RCC 7860 (cell line): ENCODE measurements at regions not wholly inside any gene's neighbourhood (a gene's known extent, or its start where the extent isn't known, plus 50 kb on each side); places are given as distances from the start of the nearest gene placed in this dataset.
"Not testable (repeated sequence)": the region's sequence is repeated elsewhere in the genome, so short reads cannot be mapped to it uniquely, and the experiment has no call there.

Experiments
- DNase-seq: peaks from one replicate; pipeline ENCODE4 v3.0.0-alpha.2; 2015; ENCODE audit warnings: low spot score
- FAIRE-seq: peaks from 2 replicates; lab custom pipeline; 2012; peaks lifted over from hg19 to GRCh38; lab: Jason Lieb, UNC

DNA sequence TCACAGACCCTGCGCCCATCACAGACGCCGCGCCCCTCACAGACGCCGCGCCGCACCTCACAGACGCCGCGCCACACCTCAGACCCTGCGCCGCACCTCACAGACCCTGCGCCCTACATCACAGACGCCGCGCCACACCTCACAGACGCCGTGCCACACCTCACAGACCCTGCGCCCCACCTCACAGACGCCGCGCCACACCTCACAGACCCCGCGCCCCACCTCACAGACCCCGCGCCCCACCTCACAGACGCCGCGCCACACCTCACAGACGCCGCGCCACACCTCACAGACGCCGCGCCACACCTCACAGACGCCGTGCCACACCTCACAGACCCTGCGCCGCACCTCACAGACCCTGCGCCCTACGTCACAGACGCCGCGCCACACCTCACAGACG is 657.4 kb downstream of the TRIML1 start:
- not testable (repeated sequence) for FAIRE-seq, DNase-seq

DNA sequence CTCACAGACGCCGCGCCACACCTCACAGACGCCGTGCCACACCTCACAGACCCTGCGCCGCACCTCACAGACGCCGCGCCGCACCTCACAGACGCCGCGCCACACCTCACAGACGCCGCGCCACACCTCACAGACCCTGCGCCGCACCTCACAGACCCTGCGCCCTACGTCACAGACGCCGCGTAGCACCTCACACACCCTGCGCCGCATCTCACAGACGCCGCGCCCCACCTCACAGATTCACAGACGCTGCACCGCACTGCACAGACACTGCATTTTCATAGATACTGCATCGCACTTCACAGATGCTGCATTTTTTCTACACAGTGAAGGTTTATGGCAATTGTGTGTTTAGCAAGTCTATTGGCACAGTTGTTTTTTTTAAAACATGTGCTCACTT is 657.8 kb downstream of the TRIML1 start:
- not testable (repeated sequence) for FAIRE-seq, DNase-seq

DNA sequence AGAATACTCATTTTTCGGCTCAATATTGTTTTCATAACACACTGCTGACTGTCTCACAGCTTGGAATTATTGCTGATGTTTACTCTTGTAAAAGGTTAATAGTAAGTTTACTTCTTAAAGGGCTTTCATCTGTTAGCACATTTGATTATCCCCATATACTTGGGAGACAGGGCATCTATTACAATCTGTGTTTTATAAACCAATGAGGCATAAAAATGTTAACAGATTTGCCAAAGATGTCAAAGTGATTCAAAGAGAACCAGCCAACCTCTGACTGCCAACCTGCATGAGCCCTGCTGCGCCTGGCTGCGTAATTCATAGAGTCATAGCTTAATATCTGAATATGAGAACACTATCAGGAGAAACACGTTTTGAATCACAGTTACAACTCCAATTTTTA is 665.6 kb downstream of the TRIML1 start:
- no peak for DNase-seq
- no peak for FAIRE-seq

DNA sequence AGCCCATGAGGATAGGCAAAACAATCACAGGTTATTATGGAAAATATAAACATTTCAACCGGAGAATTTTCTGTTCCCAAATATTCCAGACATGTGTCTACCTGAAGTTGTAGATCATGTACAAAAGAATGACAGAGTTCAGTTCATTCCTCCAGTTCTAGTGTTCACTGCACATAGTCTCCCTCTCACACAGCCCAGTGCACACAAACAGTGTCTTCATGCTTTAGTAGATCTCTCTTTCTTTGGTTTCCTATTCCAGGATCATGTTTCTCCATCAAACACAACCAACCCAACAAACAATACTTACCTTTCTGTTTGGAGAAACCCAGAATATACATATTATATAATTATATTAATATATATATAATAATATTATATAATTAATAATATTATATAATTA is 671.9 kb downstream of the TRIML1 start:
- FAIRE-seq = no peak
- DNase-seq = no peak

DNA sequence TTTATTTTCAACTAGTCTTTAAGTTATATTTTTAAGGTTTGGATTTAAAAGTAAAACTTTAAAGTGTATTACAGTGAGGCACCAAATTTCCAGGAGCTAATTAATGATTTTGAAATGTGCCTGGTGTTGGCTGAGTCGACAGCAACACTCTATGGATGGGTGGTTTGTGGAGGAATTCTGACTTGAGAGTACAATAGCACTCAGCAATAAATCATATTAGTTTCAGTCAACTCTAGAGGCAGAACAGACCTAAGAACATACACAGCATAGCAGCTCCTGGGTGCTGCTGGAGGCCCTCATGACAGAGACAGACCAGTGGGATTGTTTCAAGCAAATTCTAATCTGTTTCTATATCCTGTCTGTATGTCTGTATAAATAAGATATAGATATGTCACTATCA is 673.4 kb downstream of the TRIML1 start:
- no peak for FAIRE-seq
- DNase-seq = no peak

DNA sequence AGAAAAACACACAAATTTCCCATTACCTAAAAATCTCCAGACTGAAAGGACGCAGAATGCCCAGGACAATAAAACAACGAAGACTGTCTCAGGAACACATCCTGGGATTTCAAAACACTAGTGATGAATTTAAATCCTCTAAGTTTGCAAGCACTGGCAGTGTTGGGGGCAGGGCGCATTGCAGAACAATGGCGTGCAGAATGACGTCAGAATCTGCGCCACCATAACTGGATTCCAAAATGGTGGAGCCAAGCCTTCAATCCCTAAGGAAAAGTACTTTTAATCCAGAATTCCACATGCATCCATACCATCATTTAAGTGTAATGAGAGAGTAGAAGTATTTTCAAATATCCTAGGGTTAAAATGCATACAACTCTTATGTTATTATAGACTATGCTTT is 679.1 kb downstream of the TRIML1 start:
- no peak for FAIRE-seq
- no peak for DNase-seq

DNA sequence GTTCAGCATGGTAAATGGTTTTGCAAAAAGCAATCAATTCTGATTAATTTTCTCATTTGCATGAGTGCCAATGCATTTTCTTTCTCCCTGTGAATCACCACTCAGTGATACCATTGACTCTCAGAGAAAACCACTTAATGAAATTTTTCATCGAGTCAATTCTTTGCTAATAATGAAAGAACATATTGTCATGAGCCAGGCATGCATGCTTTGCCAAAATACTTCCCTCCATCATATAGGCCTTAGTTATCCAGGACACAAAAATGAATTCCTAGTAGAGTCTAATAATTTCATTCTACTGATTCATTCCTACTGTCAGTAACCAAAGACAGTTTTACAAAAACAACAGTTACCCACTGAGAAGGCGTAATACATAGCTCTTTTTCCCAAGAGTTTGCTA is 680.0 kb downstream of the TRIML1 start:
- FAIRE-seq (no peak), DNase-seq (no peak)

DNA sequence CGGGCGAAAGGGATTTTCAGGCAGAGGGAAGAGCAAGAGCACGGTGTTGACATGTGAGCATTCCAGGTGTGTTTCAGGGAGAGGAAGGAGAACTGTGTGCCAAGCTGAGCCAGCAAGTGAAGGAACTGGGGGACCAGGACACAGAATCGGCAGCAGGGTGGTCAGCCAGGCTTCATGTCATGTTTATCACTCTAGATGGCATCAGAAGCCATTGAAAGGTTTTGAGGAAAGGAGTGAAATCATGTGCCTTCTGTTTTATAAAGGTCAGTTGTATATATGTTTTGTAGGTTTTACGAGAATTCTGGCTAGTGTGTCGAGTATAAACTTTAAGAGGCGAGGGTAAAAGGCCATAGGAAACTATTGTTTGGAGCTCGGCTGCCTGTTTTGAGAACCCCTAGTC is 682.3 kb downstream of the TRIML1 start:
- DNase-seq (no peak), FAIRE-seq (no peak)

DNA sequence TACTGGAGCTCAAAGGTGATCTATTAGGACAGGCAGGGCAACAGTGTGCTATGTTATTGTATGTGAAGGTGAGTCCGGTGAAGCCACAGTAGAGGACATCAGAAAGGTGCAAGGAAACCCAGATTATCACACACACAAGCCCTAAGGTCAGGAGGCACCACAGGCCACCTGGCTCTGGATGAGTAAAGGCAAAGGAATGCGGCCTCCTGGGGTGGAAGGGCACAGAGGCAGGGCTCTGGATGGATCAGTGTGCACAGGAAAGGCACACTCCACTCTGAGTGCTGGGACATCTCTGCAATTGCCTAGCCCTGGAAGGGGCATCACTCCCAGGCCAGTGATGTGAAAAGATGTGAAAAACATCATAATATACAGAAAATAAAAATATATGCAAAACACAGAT is 683.5 kb downstream of the TRIML1 start:
- FAIRE-seq = no peak
- DNase-seq = peak; percentile 5

DNA sequence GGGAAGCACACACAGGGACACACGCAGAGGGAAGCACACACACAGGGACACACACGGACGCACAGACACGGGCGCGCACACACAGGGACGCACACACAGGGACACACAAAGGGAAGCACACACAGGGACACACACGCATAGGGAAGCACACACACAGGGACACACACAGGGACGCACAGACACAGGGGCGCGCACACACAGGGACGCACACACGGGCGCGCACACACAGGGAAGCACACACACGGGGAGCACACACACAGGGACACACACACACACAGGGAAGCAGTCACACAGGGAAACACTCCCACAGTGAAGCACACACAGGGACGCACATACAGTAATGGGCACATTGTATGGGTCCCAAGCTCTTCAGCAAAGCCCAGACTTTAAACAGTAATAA is 685.3 kb downstream of the TRIML1 start:
- no peak for DNase-seq
- no peak for FAIRE-seq

DNA sequence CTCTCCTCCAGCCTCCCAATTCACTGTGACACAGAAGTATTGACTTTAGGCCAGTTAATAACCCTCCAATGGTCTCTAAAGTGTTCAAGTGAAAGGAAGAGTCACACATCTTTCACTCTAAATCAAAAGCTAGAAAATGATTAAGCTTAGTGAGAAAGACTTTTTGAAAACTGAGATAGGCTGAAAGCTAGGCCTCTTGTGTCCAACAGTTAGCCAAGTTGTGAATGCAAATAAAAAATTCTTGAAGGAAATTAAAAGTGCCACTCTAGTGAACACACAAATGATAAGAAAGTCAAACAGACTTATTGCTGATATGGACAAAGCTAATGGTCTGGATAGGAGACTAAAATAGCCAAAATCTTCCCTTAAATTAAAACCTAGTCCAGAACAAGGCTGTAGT is 687.2 kb downstream of the TRIML1 start:
- no peak for DNase-seq
- no peak for FAIRE-seq

DNA sequence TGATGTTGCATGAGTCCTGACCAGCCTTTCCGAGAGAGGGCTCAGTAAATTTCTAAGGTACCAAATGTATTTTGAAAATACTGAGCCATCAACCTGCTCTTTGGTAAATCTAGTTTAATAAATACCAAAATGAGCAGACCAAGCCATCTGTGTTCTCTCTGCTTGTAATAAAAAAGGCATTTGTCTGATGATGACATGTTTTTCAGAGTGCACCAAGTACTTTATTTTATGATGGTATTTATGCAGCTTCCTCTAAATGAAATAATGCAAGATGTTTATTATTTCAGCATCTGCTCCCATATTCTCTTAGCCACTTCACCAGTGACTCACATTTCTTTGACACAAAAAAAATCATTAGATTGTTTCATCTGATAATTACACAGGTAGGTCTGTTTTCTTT is 700.5 kb downstream of the TRIML1 start:
- FAIRE-seq = no peak
- DNase-seq = no peak

DNA sequence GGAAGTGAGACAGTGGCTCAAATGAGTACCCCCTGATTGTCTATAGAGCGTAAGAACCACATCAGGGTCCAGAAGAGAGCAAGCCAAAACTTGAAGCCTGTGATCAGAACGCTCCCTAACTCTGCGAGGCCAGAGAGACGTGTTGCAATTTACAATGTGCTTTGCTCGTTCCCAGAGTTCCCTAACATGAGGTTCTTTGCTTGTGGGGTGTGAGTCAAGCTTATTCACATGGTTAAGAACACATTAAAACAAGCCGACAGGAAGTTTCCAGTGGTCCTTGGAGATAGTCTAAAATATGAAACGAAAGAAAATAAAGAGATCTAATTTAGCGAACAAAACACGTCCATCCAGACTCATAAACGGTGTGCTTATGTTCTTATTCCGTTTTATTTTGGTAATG is 702.3 kb downstream of the TRIML1 start:
- FAIRE-seq = no peak
- DNase-seq = no peak

DNA sequence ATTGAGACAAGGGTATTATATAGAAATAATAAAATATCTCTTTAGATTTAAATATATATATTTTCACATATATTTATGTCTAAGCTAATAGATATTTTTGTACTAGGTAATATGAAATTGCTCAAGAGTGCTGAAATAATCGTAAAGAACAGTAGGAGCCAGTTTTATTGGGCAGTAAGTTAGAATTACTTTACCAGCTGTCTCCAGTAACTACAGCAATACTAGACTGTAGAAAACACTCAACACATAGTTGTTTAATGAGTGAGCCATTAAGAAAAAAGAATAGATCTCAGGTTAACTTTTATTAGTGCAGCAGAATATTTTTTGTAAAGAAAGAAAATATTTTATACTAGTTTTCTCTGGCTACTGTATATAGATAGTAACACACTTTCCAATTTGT is 715.2 kb downstream of the TRIML1 start:
- DNase-seq (no peak), FAIRE-seq (no peak)

DNA sequence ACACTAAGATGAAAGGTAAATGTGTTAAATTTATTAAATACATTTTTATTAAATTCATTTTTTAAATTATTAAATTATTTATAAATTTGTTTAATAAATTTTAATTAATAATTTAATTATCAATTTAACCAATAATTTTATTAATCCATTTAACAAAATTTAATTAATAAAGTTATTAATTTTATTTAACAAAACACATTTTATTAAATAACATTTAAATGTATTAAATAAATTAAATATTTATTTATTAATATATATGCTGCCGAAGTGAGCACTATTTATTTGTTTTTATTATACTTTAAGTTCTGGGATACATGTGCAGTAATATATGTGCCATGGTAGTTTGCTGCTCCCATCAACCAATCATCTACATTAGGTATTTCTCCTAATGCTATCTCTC is 719.5 kb downstream of the TRIML1 start:
- FAIRE-seq (peak; percentile 73), DNase-seq (no peak)

DNA sequence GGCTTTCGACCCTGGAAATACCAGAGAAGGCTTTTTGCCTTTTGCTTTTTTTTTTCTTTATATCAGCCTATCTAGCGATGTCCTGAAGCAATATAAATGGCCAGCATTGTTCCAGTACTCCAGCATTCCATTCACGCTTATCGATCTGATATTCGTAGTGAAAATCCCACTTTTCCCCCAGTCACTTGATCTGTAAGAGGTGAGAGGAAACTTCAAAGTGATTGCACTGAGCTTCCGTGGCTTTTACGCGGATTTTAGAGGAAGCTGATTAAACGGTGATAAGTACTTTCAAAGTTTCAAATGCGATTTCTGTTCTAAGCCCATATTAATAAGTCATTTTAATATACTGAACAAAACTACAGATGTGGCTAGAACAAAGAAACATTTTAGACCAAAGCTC is 725.5 kb downstream of the TRIML1 start:
- no peak for DNase-seq

DNA sequence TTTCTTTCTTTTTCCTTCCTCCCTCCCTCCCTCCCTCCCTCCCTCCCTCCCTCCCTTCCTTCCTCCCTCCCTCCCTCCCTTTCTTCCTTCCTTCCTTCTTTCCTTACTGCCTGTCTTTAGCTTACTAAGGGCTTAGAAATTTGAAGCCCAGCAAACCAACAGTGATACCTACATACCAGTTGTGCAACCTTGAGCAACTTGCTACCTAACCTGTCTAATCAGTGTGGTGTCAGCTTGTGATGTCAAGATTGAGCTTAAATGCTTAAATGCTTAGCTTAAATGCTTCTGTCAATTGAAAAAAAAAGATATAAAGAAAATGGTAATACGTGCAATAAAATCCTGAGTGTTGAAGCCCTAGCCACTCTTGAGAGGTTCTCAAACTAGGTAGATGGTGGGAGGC is 728.6 kb downstream of the TRIML1 start:
- no peak for FAIRE-seq
- DNase-seq = no peak

More for the DNA sequence above, 725.5 kb downstream of the TRIML1 start:
- no peak for FAIRE-seq

DNA sequence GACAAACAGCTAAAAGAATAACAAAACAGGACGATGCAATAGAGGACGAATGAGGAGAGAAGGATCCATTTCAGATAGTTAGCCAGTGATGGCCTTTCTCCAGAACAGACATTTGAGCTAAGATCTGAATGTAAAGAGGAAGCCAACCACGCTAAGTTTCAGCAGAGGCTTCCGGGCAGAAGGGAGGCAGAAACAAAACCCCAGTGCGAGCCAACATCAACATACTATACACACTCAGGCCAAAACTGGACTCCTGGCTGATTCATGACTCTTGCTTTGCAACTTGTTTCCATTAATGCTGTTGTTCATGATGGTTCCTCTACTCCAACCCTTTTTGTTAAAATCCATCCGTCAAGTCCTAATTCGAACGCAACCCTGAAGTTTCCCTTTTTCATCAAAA is 730.3 kb downstream of the TRIML1 start:
- no peak for FAIRE-seq
- DNase-seq = no peak

DNA sequence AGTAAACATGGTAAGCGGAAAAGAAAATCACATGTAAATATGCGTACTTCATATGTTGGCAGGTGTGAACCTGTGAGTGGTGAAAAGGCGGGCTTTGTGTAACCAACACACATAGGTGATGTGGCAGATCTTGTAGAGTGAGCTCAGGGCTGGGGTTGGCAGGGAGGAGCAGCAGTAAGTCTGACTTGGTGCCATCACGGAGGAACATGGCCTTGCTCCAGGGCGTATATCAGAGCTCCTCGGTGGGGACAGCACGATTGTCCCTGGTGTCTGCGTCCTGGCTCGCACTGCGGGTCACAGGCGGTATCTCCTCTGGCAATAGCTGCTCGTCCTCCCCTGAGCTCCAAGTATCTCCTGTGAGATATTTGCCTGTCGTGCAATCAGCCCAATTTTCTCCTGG is 733.6 kb downstream of the TRIML1 start:
- no peak for DNase-seq
- FAIRE-seq = no peak

DNA sequence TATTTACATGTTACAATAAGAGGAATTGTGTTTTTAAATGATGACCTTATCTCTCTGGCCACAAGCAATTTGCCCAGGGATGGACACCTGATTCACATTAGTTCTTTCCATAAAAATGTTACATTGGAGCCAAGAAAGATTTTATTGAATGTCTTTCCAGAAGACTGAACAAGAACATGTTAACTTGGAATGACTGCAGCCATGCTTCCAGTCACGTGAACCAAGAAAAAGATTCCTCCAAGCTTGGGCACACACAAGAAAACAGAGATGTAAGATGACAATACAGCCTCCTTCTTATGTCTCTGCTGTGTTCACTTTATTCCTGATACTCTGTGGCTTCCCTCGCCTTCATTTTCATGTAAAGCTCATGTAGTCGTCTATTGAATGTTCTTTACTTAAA is 737.6 kb downstream of the TRIML1 start:
- FAIRE-seq (no peak), DNase-seq (no peak)

DNA sequence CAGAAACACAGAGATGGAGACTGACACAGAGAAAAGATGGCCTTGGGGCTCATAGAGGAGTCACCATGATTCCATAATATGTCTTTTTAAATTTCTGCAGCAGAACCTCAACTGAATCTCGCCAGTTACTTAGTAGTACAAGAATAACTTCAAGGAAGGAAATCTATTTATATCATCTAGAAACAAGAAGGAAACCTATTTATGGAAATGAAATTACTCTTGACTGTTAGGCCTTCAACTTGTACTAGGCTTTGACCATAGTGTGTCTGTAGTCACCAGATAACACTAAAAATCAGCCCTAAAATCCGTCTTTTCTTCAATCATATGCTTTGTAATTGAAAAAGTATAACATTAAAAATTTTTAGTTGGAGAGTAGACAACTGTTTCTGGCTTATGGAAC is 740.4 kb downstream of the TRIML1 start:
- DNase-seq (no peak), FAIRE-seq (no peak)

DNA sequence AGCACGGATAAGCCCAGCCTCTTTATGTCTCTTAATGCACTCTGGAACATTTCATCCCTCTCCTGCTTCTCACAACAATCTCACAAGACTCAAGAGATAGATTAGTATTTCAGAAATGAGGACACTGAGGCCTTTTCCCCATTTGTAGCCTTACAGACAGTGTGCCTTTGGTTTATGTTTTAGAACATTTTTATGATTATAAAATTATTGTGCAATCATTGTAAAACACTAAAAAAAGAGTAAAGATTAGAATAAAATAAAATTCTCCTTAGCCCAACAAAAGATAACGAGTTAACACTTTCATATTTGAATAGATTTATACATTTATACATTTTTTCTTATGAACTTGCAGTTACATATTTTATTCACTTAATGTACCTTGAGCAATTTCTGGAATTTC is 748.7 kb downstream of the TRIML1 start:
- DNase-seq (no peak), FAIRE-seq (no peak)

DNA sequence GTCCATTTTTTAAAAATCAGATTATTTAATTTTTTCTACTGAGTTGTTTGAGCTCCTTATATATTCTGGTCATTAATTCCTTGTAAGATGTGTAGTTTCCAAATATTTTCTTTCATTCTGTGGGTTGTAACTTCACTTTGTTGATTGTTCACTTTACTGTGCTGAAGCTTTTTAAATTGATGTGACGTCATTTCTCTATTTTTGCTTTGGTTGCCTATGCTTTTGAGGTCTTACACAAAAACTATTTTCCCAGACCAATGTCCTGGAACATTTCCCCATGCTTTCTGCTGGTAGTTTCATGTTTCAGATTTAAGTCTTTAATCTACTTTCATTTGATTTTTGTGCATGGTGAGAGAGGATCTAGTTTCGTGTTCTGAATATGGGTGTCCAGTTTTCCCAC is 753.6 kb downstream of the TRIML1 start:
- no peak for FAIRE-seq
- DNase-seq = no peak

DNA sequence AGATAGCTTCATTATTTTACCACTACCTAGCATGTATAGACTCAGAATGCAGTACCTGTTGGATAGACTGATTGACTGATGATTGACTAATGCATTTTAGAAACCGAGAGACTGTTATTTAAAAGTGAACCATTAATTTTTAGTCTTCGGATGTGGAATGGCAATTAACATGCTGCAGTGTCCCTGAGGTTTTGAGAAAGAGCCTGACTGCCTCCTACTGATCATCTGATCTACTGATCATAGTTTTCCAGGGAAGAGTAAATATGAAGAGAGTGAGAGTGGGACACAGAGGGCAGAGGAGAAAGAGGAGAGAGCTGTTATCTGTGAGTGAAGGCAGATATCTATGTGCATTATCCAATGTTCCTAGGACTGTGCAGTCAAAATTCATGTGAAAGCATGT is 764.7 kb downstream of the TRIML1 start:
- DNase-seq = no peak
- FAIRE-seq = no peak
